ENCODE measurements at regions not wholly inside any gene's neighbourhood (a gene's known extent, or its start where the extent isn't known, plus 50 kb on each side); places are given as distances from the start of the nearest gene placed in this dataset.

DNA sequence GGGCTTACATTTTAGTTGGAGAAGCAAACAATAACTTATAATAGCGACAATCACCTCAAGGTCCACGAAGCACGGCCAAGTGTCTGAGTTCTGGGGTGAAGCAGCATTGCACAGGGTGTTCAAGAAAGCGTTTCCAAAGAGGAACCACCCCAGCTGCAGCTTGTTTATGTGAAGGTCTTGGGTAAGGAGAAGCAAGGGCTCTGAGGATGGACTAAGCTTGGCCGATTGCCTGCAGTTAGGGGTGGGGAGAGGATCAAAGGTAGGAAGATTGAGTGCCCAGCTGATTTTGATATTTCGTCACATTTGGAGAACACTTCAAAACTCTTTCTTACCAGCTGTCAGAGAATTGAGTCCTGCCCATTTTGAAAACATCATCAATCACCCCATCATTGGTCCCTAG is 321.6 kb upstream of the DNAJC19 start:
- H3K4me1 Mint-ChIP-seq: peaks cover 12% of the 10 kb centered on the region
- no peaks in the 10 kb centered on the region for H3K27me3 Mint-ChIP-seq (ENCODE audit: low read depth)
- DNase-seq (ENCODE audit: low read depth, low spot score): no peak
- no peak overlapping the region for H3K4me3 Mint-ChIP-seq
- H3K9me3 Mint-ChIP-seq: peaks cover 5% of the 10 kb centered on the region
- TF ChIP-seq, protein P1, sequence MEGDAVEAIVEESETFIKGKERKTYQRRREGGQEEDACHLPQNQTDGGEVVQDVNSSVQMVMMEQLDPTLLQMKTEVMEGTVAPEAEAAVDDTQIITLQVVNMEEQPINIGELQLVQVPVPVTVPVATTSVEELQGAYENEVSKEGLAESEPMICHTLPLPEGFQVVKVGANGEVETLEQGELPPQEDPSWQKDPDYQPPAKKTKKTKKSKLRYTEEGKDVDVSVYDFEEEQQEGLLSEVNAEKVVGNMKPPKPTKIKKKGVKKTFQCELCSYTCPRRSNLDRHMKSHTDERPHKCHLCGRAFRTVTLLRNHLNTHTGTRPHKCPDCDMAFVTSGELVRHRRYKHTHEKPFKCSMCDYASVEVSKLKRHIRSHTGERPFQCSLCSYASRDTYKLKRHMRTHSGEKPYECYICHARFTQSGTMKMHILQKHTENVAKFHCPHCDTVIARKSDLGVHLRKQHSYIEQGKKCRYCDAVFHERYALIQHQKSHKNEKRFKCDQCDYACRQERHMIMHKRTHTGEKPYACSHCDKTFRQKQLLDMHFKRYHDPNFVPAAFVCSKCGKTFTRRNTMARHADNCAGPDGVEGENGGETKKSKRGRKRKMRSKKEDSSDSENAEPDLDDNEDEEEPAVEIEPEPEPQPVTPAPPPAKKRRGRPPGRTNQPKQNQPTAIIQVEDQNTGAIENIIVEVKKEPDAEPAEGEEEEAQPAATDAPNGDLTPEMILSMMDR (conservative IDR thresholded peaks at IDR 0.05): no peak
- no peak overlapping the region for H3K27ac Mint-ChIP-seq (ENCODE audit: unreplicated experiment)
- peaks cover 7% of the 10 kb centered on the region for H3K36me3 Mint-ChIP-seq (ENCODE audit: low read depth)

DNA sequence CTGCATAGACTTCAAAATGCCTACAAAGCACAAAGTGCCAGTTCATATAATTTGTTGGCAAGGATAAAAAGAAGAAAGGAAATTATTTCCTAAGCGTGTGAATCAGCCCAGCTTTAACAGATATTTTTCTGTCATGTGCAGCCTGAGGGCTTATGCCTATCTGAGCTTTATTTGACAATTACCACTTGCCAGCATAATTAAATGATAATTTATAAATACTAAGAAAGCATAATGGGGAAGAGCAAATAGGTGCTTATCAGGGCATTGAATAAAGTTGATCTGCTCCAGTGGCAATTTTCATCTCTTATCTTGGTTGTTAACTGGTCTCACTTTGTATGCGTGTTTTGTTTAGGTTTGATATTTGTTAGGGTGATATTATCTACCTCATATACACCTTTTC is 313.4 kb upstream of the DNAJC19 start:
- no peak overlapping the region for H3K27ac Mint-ChIP-seq (ENCODE audit: unreplicated experiment)
- peaks cover 10% of the 10 kb centered on the region for H3K36me3 Mint-ChIP-seq (ENCODE audit: low read depth)
- DNase-seq (ENCODE audit: low read depth, low spot score): no peak
- peaks cover 5% of the 10 kb centered on the region for H3K9me3 Mint-ChIP-seq
- H3K4me3 Mint-ChIP-seq: no peak overlapping the region
- TF ChIP-seq, protein P1 (conservative IDR thresholded peaks at IDR 0.05): no peak
- H3K4me1 Mint-ChIP-seq: peaks cover 13% of the 10 kb centered on the region
- no peaks in the 10 kb centered on the region for H3K27me3 Mint-ChIP-seq (ENCODE audit: low read depth)

DNA sequence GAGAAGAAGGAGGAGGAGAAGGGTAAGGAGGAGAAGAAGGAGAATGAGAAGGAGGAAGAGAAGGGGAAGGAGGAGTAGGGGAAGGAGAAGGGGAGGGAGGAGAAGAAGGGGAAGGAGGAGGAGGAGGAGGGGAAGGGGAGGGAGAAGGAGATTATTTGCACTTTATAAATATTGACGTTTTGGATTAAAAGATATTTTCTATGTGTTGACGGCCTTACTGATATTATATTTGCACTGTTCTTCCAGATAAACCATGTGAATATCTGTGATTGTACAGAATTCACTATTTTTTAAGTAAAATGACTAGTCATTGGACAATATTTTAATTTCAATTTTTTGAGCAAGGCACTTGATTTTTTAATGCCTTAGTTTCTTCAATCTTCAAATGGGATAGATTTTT is 310.5 kb upstream of the DNAJC19 start:
- peaks cover 13% of the 10 kb centered on the region for H3K4me1 Mint-ChIP-seq
- H3K4me3 Mint-ChIP-seq: no peak overlapping the region
- TF ChIP-seq, protein P1 (conservative IDR thresholded peaks at IDR 0.05): no peak

DNA sequence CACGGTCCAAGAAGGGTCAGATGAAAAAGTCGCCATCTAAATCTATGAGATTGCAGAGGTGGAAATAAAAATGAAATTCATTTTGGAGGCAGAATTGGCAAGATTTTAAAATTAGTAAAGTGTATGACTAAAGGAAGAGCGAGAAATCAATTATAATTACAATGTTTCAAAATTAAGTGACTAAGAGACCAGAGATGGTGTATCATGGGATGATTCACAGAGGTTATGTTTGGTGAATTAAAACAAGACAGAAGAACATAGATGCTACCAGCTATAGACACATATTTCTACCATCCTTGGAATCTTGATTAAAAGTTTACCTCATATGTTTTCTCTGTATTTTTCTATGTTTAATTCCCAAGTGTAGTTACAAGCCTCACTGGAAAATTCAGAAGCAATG is 308.9 kb upstream of the DNAJC19 start:
- Mint-ChIP-seq H3K27ac (ENCODE audit: unreplicated experiment) (no peak overlapping the region), H3K9me3 (no peaks in the 10 kb centered on the region), H3K27me3 (ENCODE audit: low read depth) (no peaks in the 10 kb centered on the region), H3K36me3 (ENCODE audit: low read depth) (no peaks in the 10 kb centered on the region), H3K4me3 (no peak overlapping the region), H3K4me1 (peaks cover 8% of the 10 kb centered on the region)
- TF ChIP-seq, protein P1 (conservative IDR thresholded peaks at IDR 0.05): no peak
- no peak for DNase-seq (ENCODE audit: low read depth, low spot score)

More for the DNA sequence above, 310.5 kb upstream of the DNAJC19 start:
- no peaks in the 10 kb centered on the region for H3K36me3 Mint-ChIP-seq (ENCODE audit: low read depth)
- no peaks in the 10 kb centered on the region for H3K9me3 Mint-ChIP-seq
- no peak overlapping the region for H3K27ac Mint-ChIP-seq (ENCODE audit: unreplicated experiment)
- H3K27me3 Mint-ChIP-seq (ENCODE audit: low read depth): no peaks in the 10 kb centered on the region
- DNase-seq (ENCODE audit: low read depth, low spot score): no peak

DNA sequence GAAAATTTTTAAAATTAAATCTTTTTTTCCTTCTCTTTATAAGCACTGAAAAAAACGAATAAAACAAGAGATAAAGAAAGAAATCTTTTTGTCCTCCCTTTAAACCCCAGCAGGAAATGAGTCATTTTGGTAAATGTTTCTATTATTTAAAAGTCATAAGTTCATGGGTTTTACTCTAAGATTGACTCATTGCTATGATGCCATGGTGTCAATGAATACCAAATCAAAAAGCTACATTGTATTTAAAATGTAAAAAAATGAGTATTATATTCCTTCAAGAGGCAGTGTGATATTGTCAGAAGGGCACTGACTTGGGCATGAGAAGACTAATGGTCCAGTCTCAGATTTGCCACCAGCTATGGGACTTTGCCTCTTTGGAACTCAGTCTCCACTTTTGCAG is 303.4 kb upstream of the DNAJC19 start:
- no peaks in the 10 kb centered on the region for H3K27me3 Mint-ChIP-seq (ENCODE audit: low read depth)
- TF ChIP-seq, protein P1 (conservative IDR thresholded peaks at IDR 0.05): no peak
- DNase-seq (ENCODE audit: low read depth, low spot score): no peak
- H3K9me3 Mint-ChIP-seq: no peaks in the 10 kb centered on the region
- no peak overlapping the region for H3K4me3 Mint-ChIP-seq
- no peaks in the 10 kb centered on the region for H3K36me3 Mint-ChIP-seq (ENCODE audit: low read depth)
- H3K4me1 Mint-ChIP-seq: peaks cover 8% of the 10 kb centered on the region
- H3K27ac Mint-ChIP-seq (ENCODE audit: unreplicated experiment): no peak overlapping the region

DNA sequence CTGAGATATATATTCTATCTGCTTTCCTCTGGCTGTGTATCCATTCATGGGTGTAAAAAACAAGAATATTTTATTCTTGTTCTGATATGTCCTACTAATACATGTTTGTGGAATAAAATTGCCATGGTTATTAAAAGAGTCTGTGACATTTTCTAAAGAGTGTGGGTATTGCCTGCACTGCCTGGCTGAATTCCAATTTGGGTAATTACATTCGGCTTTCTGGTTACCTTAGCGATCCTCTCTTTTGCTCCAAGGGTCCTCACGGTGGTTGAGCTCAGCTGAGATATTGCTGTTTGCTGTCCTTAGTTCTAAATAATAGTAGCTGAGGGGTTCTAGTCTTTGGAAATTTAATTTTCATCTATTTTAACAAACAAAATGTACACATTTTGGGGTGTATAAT is 301.4 kb upstream of the DNAJC19 start:
- no peak overlapping the region for H3K27ac Mint-ChIP-seq (ENCODE audit: unreplicated experiment)
- no peaks in the 10 kb centered on the region for H3K27me3 Mint-ChIP-seq (ENCODE audit: low read depth)
- peaks cover 16% of the 10 kb centered on the region for H3K4me1 Mint-ChIP-seq
- TF ChIP-seq, protein P1 (conservative IDR thresholded peaks at IDR 0.05): no peak
- DNase-seq (ENCODE audit: low read depth, low spot score): no peak
- no peak overlapping the region for H3K4me3 Mint-ChIP-seq
- no peaks in the 10 kb centered on the region for H3K36me3 Mint-ChIP-seq (ENCODE audit: low read depth)
- H3K9me3 Mint-ChIP-seq: no peaks in the 10 kb centered on the region

All from neural crest cell (in vitro differentiated cells).